PC-9 (cell line): ENCODE measurements at regions not wholly inside any gene's neighbourhood (a gene's known extent, or its start where the extent isn't known, plus 50 kb on each side); places are given as distances from the start of the nearest gene placed in this dataset.

Experiments used
- CTCF ChIP-seq: fragments of 200-600 bp; sonication (generic); conservative IDR thresholded peaks from 2 replicates; pipeline ENCODE4 v1.6.1; 2017; ENCODE audit warnings: mixed run types, antibody characterized with exemption, mild to moderate bottlenecking, moderate library complexity
- EZH2 ChIP-seq: fragments of 200-600 bp; sonication (generic); IDR thresholded peaks from 2 replicates; pipeline ENCODE4 v1.8.0; 2017; ENCODE audit warnings: antibody characterized with exemption, low read depth

- TF ChIP-seq CTCF: no peak
- TF ChIP-seq EZH2: no peak
Measured at GRCh38 chr7:39826166-39826565, 123.9 kb upstream of the CDK13 start.
